Aorta (tissue), 5 donors: ENCODE measurements at regions not wholly inside any gene's neighbourhood (a gene's known extent, or its start where the extent isn't known, plus 50 kb on each side); places are given as distances from the start of the nearest gene placed in this dataset.

Experiments
- ATAC-seq: fragments of 200-7000 bp; cut with Tn5 transposase; one replicate; pipeline ENCODE4 v1.9.1; 2022; ENCODE audit warnings: moderate library complexity; ENCODE audit not compliant: low FRiP score
- DNase-seq, 2 donors: peaks; one replicate each; pipeline ENCODE4 v3.0.0-alpha.2; 2020
- H3K27ac ChIP-seq, 2 donors: one replicate each; pipeline ENCODE4 v1.5.1; 2013; ENCODE audit warnings: low read length in 2 of 2, mild to moderate bottlenecking in 2 of 2, moderate library complexity in 2 of 2, control low read depth in 1 of 2, inconsistent platforms in 1 of 2, low read depth in 1 of 2
- H3K27me3 ChIP-seq, 2 donors: one replicate each; pipeline ENCODE4 v1.6.1; 2013; ENCODE audit warnings: control low read depth in 1 of 2, low read length in 1 of 2, mild to moderate bottlenecking in 1 of 2, moderate library complexity in 1 of 2; ENCODE audit not compliant: insufficient read depth in 2 of 2, control insufficient read depth in 1 of 2
- H3K36me3 ChIP-seq, 2 donors: one replicate each; pipeline ENCODE4 v1.6.1; 2013; ENCODE audit warnings: control low read depth in 1 of 2, low read length in 1 of 2, mild to moderate bottlenecking in 1 of 2; ENCODE audit not compliant: insufficient read depth in 2 of 2, control insufficient read depth in 1 of 2
- H3K4me1 ChIP-seq, 2 donors: one replicate each; pipeline ENCODE4 v1.6.1; 2013; ENCODE audit warnings: low read length in 2 of 2, control low read depth in 1 of 2, mild to moderate bottlenecking in 1 of 2, moderate library complexity in 1 of 2; ENCODE audit not compliant: insufficient read depth in 2 of 2, control insufficient read depth in 1 of 2
- H3K4me3 ChIP-seq, 2 donors: one replicate each; pipeline ENCODE4 v1.5.1; 2013; ENCODE audit warnings: low read length in 2 of 2, control low read depth in 1 of 2, mild to moderate bottlenecking in 1 of 2
- H3K9me3 ChIP-seq: one replicate; pipeline ENCODE4 v1.6.1; 2013; ENCODE audit warnings: mild to moderate bottlenecking, low read length; ENCODE audit not compliant: control insufficient read depth
- WGBS, 2 donors: extraction: QIAGEN DNeasy Blood & Tissue Kit; methylation state at CpG; one replicate each; pipeline ENCODE4 v1.1.7; 2013; 5-methylcytosine and 5-hydroxymethylcytosine counted together
- intact Hi-C, 2 donors: fragments of 100-400 bp; cut with DNase I; formaldehyde crosslinking; loops; one replicate each; pipeline versions ENCODE4 v1.14.2 to v1.15.0; 2022
- donor health status: healthy with polysubstance abuse.
- donor health status: Bipolar disorder and iron deficiency.
- donor health status: DM: no; HTN: no; CAD: no.
- donor health status: DM: no; HTN: no; CAD: no.
- donor health status: DM: yes; HTN: yes; CAD: no.

DNA sequence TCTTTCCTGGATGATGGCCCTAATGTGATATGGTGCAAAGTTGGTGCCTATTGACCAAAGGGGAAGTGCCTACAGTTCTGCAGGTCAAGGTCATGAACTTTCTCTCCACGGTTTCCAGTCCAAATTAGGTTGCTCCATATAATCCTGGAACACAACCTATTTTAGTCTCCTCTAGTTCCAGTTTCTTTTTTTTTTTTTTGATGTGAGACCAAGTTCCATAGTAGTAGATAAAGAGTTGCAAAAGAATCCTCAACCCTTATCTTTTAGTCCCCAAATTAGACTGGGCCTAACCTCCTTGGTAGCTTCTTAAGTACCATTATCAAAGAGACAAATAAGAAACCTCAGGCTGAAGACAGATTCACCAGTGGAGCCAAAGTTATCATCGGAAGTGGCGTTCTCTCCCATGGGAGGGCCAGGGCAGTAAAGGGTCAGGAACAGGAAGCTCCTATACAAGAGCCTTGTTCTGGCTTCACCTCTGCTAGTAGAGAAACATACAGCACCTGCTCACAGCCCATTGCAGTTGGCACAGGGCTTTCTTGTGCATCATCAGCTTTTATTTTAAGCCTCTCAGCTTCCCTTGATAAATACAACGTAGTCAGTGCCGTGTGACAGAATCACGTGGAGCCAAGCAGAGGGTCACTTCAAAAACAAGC lies 132.2 kb upstream of the RREB1 start:
- Histone ChIP-seq H3K27me3 (peaks cover 0 to 3% of the 10 kb centered on the region in 2 donors), H3K4me3 (no peak overlapping the region), H3K4me1 (no peaks in the 10 kb centered on the region), H3K27ac (no peak overlapping the region), H3K36me3 (no peaks in the 10 kb centered on the region), H3K9me3 (no peaks in the 10 kb centered on the region)
- intact Hi-C loops: no loop called here
- ATAC-seq (no peak), DNase-seq (no peak)
- WGBS, 2 donors: 43 to 54% methylated on average over 6 of the region's 6 CpGs

DNA sequence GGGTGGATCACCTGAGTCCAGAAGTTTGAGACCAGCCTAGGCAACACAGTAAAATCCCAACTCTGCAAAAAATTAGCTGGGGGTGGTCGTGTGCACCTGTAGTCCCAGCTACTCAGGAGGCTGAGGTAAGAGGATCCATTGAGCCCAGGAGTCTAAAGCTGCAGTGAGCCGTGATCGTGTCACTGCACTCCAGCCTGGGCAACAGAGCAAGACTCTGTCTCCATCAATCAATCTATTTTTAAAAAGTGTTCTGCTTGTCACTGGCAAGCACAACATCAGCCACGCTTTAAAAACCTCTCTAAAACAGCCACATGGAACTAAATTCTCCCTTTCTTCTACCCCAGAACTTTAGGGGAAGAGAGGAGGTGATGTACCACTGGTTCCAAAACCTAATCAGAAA lies 131.6 kb upstream of the RREB1 start:
- no peak overlapping the region for H3K27ac ChIP-seq
- no peaks in the 10 kb centered on the region for H3K36me3 ChIP-seq
- ATAC-seq (no peak), DNase-seq (no peak)
- no peaks in the 10 kb centered on the region for H3K9me3 ChIP-seq
- intact Hi-C loops: no loop called here
- H3K4me1 ChIP-seq: no peaks in the 10 kb centered on the region
- H3K27me3 ChIP-seq: peaks cover 0 to 3% of the 10 kb centered on the region in 2 donors
- H3K4me3 ChIP-seq: no peak overlapping the region
- WGBS, 2 donors: 16 to 30% methylated on average over 4 of the region's 4 CpGs

DNA sequence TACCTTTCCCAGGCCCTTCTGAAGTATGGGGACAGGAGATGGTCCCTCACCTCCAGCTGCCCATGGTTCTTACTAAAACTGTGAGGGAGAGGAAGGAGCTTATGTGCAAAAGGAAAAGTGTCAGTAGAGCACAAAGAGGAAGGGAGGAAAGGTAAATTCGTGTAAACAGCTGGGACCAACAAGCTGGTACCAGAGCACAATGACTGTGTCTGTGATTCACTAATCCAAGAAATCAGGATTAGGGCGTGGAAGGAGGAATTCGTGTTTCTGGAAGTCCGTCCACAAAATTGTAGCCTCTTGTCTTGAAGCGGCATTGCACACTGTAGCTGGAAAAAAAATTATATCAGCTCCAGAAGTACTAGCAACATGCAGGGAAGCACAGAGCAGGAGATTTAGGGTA lies 129.0 kb upstream of the RREB1 start:
- peaks cover 0 to 3% of the 10 kb centered on the region in 2 donors for H3K27me3 ChIP-seq
- no peak for DNase-seq
- H3K4me3 ChIP-seq: no peak overlapping the region
- no peaks in the 10 kb centered on the region for H3K4me1 ChIP-seq
- intact Hi-C loops: no loop called here
- no peaks in the 10 kb centered on the region for H3K9me3 ChIP-seq
- ATAC-seq: no peak
- H3K27ac ChIP-seq: no peak overlapping the region
- 87 to 90% methylated on average over 5 of the region's 5 CpGs for WGBS, 2 donors
- H3K36me3 ChIP-seq: no peaks in the 10 kb centered on the region

DNA sequence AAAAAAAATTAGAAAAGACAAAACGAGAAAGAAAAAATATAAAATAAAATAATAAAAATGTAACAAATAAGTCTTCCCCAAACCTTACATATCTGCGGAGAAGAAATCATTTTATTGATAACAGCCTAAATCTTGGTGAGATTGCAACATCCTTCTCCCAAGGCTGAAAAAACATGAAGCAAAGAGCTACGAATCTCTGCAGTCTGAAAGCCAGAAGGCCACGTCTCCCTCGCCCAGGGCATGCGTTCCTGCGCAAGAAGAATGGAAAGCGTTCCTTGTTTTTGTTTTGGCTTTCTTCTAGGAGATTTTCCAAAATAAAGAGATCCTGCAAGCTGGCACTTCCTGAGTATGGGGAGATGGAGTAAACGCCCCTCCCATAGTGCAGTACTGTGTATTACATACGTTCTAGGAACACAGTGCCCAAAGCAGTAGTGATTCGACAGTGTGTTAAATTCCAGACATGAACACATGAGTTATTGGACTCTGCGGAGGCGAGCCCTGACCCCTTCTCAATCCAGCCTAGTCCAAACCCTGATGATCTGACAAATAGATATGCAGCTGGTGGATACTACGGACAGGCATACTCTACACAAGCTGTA lies 126.7 kb upstream of the RREB1 start:
- WGBS, 2 donors: 24 to 42% methylated on average over 14 of the region's 14 CpGs
- H3K27me3 ChIP-seq: peaks cover 0 to 3% of the 10 kb centered on the region in 2 donors
- H3K4me3 ChIP-seq: no peak overlapping the region
- H3K9me3 ChIP-seq: no peaks in the 10 kb centered on the region
- H3K4me1 ChIP-seq: no peaks in the 10 kb centered on the region
- H3K27ac ChIP-seq: no peak overlapping the region
- intact Hi-C loops: no loop called here
- no peak for DNase-seq
- H3K36me3 ChIP-seq: no peaks in the 10 kb centered on the region
- no peak for ATAC-seq

DNA sequence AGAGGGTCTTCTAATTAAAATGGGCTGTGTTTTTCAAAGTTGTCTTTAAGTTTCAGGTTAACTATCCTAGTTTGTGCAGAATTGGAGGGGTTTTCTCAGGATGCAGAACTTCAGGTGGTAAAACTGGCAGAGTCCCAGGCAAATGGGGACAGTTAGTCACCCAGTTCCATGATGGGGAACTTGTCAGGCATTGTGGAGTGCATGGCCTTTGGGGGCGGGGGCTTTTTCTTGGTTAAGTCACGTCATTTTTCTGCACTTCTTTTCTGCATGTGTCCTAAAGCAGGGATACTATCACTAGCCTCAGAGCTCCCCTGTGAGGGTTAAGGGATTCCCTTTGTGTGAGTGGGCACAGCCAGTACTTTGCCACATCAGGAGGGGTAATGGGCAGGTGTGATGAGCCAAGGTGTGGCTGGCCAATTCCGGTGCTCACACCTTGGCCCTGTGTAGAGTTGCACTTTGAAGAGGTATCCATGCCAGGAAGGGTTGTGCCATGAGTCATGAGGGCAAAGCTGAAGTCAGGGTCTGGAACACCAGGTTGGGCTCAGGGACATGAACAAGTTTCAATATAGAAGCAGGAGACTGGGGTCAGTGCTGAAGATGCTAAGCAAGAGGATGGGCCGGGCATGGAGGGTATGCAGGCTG lies 126.0 kb upstream of the RREB1 start:
- ATAC-seq (no peak), DNase-seq (no peak)
- intact Hi-C loops: no loop called here
- Histone ChIP-seq H3K27me3 (peaks cover 0 to 3% of the 10 kb centered on the region in 2 donors), H3K27ac (no peak overlapping the region), H3K4me1 (no peaks in the 10 kb centered on the region), H3K4me3 (no peak overlapping the region), H3K36me3 (no peaks in the 10 kb centered on the region), H3K9me3 (no peaks in the 10 kb centered on the region)
- WGBS, 2 donors: 86 to 87% methylated on average over 4 of the region's 4 CpGs

DNA sequence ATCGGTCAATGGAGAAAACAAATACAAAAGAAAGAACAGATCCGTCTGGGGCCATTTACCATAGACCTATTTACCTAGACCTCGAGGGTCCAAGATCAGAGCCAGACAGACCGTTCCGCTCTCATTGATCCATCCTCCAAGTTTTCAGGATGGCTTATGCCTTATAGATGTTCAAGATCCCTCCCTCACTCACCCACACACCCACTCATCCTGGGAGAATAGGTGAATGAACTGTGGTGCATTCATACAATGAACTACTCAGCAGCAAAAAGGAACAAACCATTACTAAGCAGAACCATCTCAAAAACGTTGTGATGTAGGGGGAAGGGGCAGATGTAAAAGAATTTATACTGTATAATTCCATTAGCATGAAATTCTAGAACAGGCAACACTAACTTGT lies 125.1 kb upstream of the RREB1 start:
- intact Hi-C loops: no loop called here
- no peaks in the 10 kb centered on the region for H3K36me3 ChIP-seq
- H3K4me1 ChIP-seq: no peaks in the 10 kb centered on the region
- H3K4me3 ChIP-seq: no peak overlapping the region
- DNase-seq (no peak), ATAC-seq (no peak)
- H3K27ac ChIP-seq: no peak overlapping the region
- H3K9me3 ChIP-seq: no peaks in the 10 kb centered on the region
- H3K27me3 ChIP-seq: peaks cover 0 to 3% of the 10 kb centered on the region in 2 donors
- WGBS, 2 donors: 83 to 85% methylated on average over 6 of the region's 6 CpGs

DNA sequence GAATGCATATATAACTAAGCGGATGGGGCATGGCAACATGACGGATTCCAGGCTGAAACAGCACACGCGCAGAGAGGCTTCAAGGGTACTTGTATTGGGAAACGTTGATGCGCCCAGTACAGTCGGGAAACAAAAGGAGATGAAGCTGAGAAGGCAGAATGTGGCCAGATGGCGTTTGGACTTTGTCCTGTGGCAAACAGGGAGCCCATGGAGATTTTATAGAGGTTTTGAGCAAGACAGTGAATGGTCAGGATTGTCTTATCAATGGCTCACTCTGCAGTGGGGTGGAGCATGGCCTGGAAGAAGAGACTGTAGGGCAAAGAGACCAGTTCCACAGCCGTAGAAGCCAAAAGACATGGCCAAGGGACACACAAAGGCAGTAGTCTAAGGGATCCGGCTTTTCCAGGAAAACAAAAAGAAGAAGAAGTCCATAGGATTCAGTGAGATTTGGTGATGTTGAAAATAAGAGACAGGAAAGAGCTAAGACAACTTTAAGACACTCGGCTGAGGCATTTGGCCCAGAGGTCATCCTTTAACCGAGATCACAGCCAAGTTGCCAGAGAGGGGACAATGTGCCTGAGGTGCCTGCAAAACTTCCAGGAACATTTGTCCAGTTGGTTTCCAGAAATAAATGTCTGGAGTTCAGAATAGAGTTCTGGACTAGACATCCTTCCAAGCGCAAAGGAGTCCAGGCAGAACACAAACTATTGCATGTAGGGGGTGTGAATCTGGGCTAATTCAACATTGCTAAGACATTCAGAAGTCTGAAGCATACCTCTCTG lies 123.0 kb upstream of the RREB1 start:
- WGBS, 2 donors: 79 to 80% methylated on average over 13 of the region's 13 CpGs
- intact Hi-C loops: no loop called here
- ATAC-seq: no peak
- Histone ChIP-seq H3K4me1 (no peaks in the 10 kb centered on the region), H3K9me3 (no peaks in the 10 kb centered on the region), H3K4me3 (no peak overlapping the region), H3K27ac (no peak overlapping the region), H3K27me3 (no peaks in the 10 kb centered on the region), H3K36me3 (no peaks in the 10 kb centered on the region)
- DNase-seq: no peak

DNA sequence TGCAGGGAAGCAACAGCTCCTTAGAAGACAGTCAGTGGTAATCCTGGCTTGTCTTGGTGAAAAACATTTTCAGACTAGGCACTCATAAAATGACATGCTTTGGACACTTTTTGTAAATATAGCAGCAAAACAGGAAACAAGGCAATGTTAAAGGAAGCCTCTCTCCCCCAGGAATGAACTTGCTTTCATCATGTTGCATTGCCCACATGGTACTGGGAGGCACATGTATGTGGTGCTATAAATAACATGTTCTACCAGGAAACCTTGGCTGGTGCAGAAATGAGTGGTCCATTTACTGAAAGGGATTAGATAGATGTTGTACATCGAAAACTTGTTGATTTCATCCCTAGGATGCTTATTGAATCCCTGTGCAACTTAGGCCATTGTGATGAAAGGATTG lies 121.4 kb upstream of the RREB1 start:
- DNase-seq (no peak), ATAC-seq (no peak)
- Histone ChIP-seq H3K27me3 (no peaks in the 10 kb centered on the region), H3K36me3 (no peaks in the 10 kb centered on the region), H3K27ac (no peak overlapping the region), H3K4me1 (no peaks in the 10 kb centered on the region), H3K9me3 (no peaks in the 10 kb centered on the region), H3K4me3 (no peak overlapping the region)
- WGBS, 2 donors: 89 to 93% methylated on average over 1 of the region's 1 CpG
- intact Hi-C loops: no loop called here
